H54 (cell line): ENCODE measurements at regions not wholly inside any gene's neighbourhood (a gene's known extent, or its start where the extent isn't known, plus 50 kb on each side); places are given as distances from the start of the nearest gene placed in this dataset.
"Not testable (repeated sequence)": the region's sequence is repeated elsewhere in the genome, so short reads cannot be mapped to it uniquely, and the experiment has no call there.

Experiments
- DNase-seq: peaks from one replicate; pipeline ENCODE4 v3.0.0; 2011; ENCODE audit warnings: low spot score, mixed read lengths; ENCODE audit not compliant: insufficient read length
- FAIRE-seq: peaks from 3 replicates; lab custom pipeline; 2011; peaks lifted over from hg19 to GRCh38; lab: Jason Lieb, UNC
- POLR2A ChIP-seq: IDR thresholded peaks from 2 replicates; pipeline ENCODE4 v1.6.1; 2011; ENCODE audit warnings: low read depth, mild to moderate bottlenecking, low read length

GRCh38 chr1:207256869-207257268 lies 64.6 kb upstream of the CD55 start:
- FAIRE-seq (no peak), DNase-seq (no peak)
- TF ChIP-seq POLR2A = no peak

- no peak for TF ChIP-seq POLR2A
- DNase-seq (no peak), FAIRE-seq (no peak)
These were observed 62.1 kb upstream of the CD55 start for GRCh38 chr1:207259391-207259790.

- DNase-seq = no peak
- FAIRE-seq = no peak
- no peak for TF ChIP-seq POLR2A
These were observed 59.5 kb upstream of the CD55 start for GRCh38 chr1:207261971-207262370.

- DNase-seq, FAIRE-seq: not testable (repeated sequence)
These were observed 58.6 kb upstream of the CD55 start for GRCh38 chr1:207262891-207263290.

- no peak for TF ChIP-seq POLR2A
- FAIRE-seq (no peak), DNase-seq (no peak)
These were observed 56.7 kb upstream of the CD55 start for GRCh38 chr1:207264663-207265252.

GRCh38 chr1:207268337-207268736 lies 53.1 kb upstream of the CD55 start:
- DNase-seq (no peak), FAIRE-seq (no peak)
- TF ChIP-seq POLR2A = no peak

- TF ChIP-seq POLR2A = no peak
- no peak for FAIRE-seq
- DNase-seq = no peak
These were observed 52.5 kb upstream of the CD55 start for GRCh38 chr1:207268753-207269511.
